GM12891 (cell line): ENCODE measurements at regions not wholly inside any gene's neighbourhood (a gene's known extent, or its start where the extent isn't known, plus 50 kb on each side); places are given as distances from the start of the nearest gene placed in this dataset.
"Not testable (repeated sequence)": the region's sequence is repeated elsewhere in the genome, so short reads cannot be mapped to it uniquely, and the experiment has no call there.

Experiments used
- DNase-seq: peaks from one replicate; pipeline ENCODE4 v3.0.0; 2011; ENCODE audit warnings: low spot score; ENCODE audit not compliant: insufficient read length
- FAIRE-seq: peaks from 2 replicates; lab custom pipeline; 2011; peaks lifted over from hg19 to GRCh38; lab: Jason Lieb, UNC
- PAX5 ChIP-seq: IDR thresholded peaks from 2 replicates; pipeline ENCODE4 v1.6.1; 2011; ENCODE audit warnings: low read length, moderate library complexity, mild to moderate bottlenecking; ENCODE audit not compliant: insufficient read depth, severe bottlenecking
- POLR2A ChIP-seq: IDR thresholded peaks from 2 replicates; pipeline ENCODE4 v1.6.1; 2011; ENCODE audit warnings: low read depth, low read length, control low read depth
- POLR2AphosphoS5 ChIP-seq: IDR thresholded peaks from 2 replicates; pipeline ENCODE4 v1.6.1; 2011; ENCODE audit warnings: low read depth, low read length, control low read depth
- POU2F2 ChIP-seq: IDR thresholded peaks from 2 replicates; pipeline ENCODE4 v1.6.1; 2011; ENCODE audit warnings: low read depth, mild to moderate bottlenecking, control low read depth, low read length, moderate library complexity
- SPI1 ChIP-seq: IDR thresholded peaks from 2 replicates; pipeline ENCODE4 v1.6.1; 2011; ENCODE audit warnings: low read depth, low read length, control low read depth
- TAF1 ChIP-seq: IDR thresholded peaks from 2 replicates; pipeline ENCODE4 v1.6.1; 2011; ENCODE audit warnings: low read depth, low read length, control low read depth

- DNase-seq (no peak), FAIRE-seq (peak; percentile 5)
- TF ChIP-seq POLR2A (no peak), POLR2AphosphoS5 (no peak), PAX5 (no peak), POU2F2 (no peak), TAF1 (no peak), SPI1 (no peak)
Measured at GRCh38 chr12:94834036-94834625, 169.4 kb downstream of the NDUFA12 start.

- DNase-seq = no peak
- FAIRE-seq = peak; percentile 45
Measured at GRCh38 chr12:94832780-94833681, 170.5 kb downstream of the NDUFA12 start.

GRCh38 chr12:94832105-94832504, 171.4 kb downstream of the NDUFA12 start:
- no peak for DNase-seq
- no peak for TF ChIP-seq TAF1
- no peak for TF ChIP-seq PAX5
- no peak for TF ChIP-seq SPI1
- TF ChIP-seq POLR2AphosphoS5 = no peak
- TF ChIP-seq POLR2A = no peak
- no peak for TF ChIP-seq POU2F2
- FAIRE-seq = peak; percentile 89

More at GRCh38 chr12:94832780-94833681, 170.5 kb downstream of the NDUFA12 start:
- no peak for TF ChIP-seq POLR2A
- no peak for TF ChIP-seq POLR2AphosphoS5
- TF ChIP-seq SPI1 = no peak
- TF ChIP-seq TAF1 = no peak
- TF ChIP-seq PAX5 = no peak
- no peak for TF ChIP-seq POU2F2

GRCh38 chr12:94831081-94831751, 172.3 kb downstream of the NDUFA12 start:
- peak; percentile 71 for TF ChIP-seq TAF1
- peak; percentile 77 for TF ChIP-seq POU2F2
- peak; percentile 96 for TF ChIP-seq SPI1
- peak; percentile 79 for TF ChIP-seq POLR2AphosphoS5
- TF ChIP-seq PAX5 = peak; percentile 58
- no peak; the same call in none of the 2 replicates for TF ChIP-seq POLR2A
- DNase-seq (peak; percentile 51), FAIRE-seq (peak; percentile 97)

- FAIRE-seq (peak; percentile 56), DNase-seq (no peak)
- no peak for TF ChIP-seq SPI1
- no peak for TF ChIP-seq POLR2AphosphoS5
- TF ChIP-seq POLR2A = no peak
- TF ChIP-seq POU2F2 = no peak
- TF ChIP-seq TAF1 = no peak
- TF ChIP-seq PAX5 = no peak
Measured at GRCh38 chr12:94829552-94829951, 173.9 kb downstream of the NDUFA12 start.

- FAIRE-seq = peak; percentile 61
- no peak for DNase-seq
- TF ChIP-seq POLR2AphosphoS5 = 0 out of 2 replicates have a peak, but pooled peaks have one; percentile 31
- TF ChIP-seq SPI1 = no peak
Measured at GRCh38 chr12:94819011-94819410, 168.7 kb upstream of the TMCC3 start.

GRCh38 chr12:94817695-94818075, 167.3 kb upstream of the TMCC3 start:
- TF ChIP-seq TAF1 (no peak), POU2F2 (no peak), SPI1 (no peak), PAX5 (no peak), POLR2A (no peak), POLR2AphosphoS5 (no peak)
- FAIRE-seq = no peak
- no peak for DNase-seq

- not testable (repeated sequence) for DNase-seq
- FAIRE-seq = peak; percentile 23
Measured at GRCh38 chr12:94817201-94817600, 166.8 kb upstream of the TMCC3 start.

GRCh38 chr12:94816746-94817145, 166.4 kb upstream of the TMCC3 start:
- TF ChIP-seq TAF1 = 0 out of 2 replicates have a peak, but pooled peaks have one; percentile 11
- FAIRE-seq, DNase-seq: not testable (repeated sequence)

- FAIRE-seq = peak; percentile 82
Measured at GRCh38 chr12:94815958-94816357, 165.6 kb upstream of the TMCC3 start.

More at GRCh38 chr12:94815958-94816357, 165.6 kb upstream of the TMCC3 start:
- no peak for DNase-seq
- TF ChIP-seq POLR2AphosphoS5 (peak; percentile 41; the same call in 1 of the 2 replicates), POLR2A (no peak), SPI1 (no peak), POU2F2 (peak; percentile 20; the same call in 1 of the 2 replicates)
